ENCODE measurements at regions not wholly inside any gene's neighbourhood (a gene's known extent, or its start where the extent isn't known, plus 50 kb on each side); places are given as distances from the start of the nearest gene placed in this dataset.

- Mint-ChIP-seq H3K4me1 (no peaks in the 10 kb centered on the region), H3K27me3 (ENCODE audit: low read depth) (no peaks in the 10 kb centered on the region), H3K9me3 (no peaks in the 10 kb centered on the region), H3K4me3 (no peak overlapping the region), H3K27ac (no peak overlapping the region), H3K36me3 (no peaks in the 10 kb centered on the region)
- TF ChIP-seq CTCF (IDR thresholded peaks at IDR 0.05; ENCODE audit: unreplicated experiment), result no peak
- DNase-seq (ENCODE audit: low spot score in 2 of 2, unreplicated experiment in 2 of 2), result no peak
These were observed 480.8 kb upstream of the EPHA7 start for GRCh38 chr6:93900142-93900541.

GRCh38 chr6:93896081-93896480 is 476.7 kb upstream of the EPHA7 start:
- no peak overlapping the region for H3K27ac Mint-ChIP-seq

DNA sequence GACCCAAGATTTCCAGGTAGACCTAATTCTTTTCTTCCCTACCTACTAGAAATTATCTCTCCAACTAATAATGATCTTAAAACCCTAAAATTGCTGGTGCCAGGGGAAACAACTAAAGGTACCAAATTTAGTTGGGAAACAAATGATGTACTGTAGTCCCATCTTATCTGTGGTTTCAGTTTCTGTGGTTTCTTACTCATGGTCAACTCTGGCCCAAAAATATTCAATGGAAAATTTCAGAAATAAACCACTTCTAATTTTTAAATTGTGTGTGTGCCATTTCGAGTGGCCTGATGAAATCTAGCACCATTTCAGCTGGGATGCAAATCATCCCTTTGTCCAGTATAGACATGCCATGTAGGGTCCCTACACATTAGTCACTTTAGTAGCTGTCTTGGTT is 475.2 kb upstream of the EPHA7 start:
- no peaks in the 10 kb centered on the region for H3K27me3 Mint-ChIP-seq (ENCODE audit: low read depth)
- no peak overlapping the region for H3K4me3 Mint-ChIP-seq
- no peak for TF ChIP-seq CTCF (IDR thresholded peaks at IDR 0.05; ENCODE audit: unreplicated experiment)
- H3K9me3 Mint-ChIP-seq, result no peaks in the 10 kb centered on the region
- no peak overlapping the region for H3K27ac Mint-ChIP-seq
- H3K4me1 Mint-ChIP-seq, result no peaks in the 10 kb centered on the region
- no peak for DNase-seq (ENCODE audit: low spot score in 2 of 2, unreplicated experiment in 2 of 2)
- no peaks in the 10 kb centered on the region for H3K36me3 Mint-ChIP-seq

More at GRCh38 chr6:93896081-93896480, 476.7 kb upstream of the EPHA7 start:
- Mint-ChIP-seq H3K4me1 (no peaks in the 10 kb centered on the region), H3K27me3 (ENCODE audit: low read depth) (no peaks in the 10 kb centered on the region), H3K36me3 (no peaks in the 10 kb centered on the region), H3K9me3 (no peaks in the 10 kb centered on the region), H3K4me3 (no peak overlapping the region)
- no peak for TF ChIP-seq CTCF (IDR thresholded peaks at IDR 0.05; ENCODE audit: unreplicated experiment)
- DNase-seq (ENCODE audit: low spot score in 2 of 2, unreplicated experiment in 2 of 2), result no peak

- no peak for DNase-seq (ENCODE audit: low spot score in 2 of 2, unreplicated experiment in 2 of 2)
- Mint-ChIP-seq H3K9me3 (no peaks in the 10 kb centered on the region), H3K4me3 (no peak overlapping the region), H3K4me1 (no peaks in the 10 kb centered on the region), H3K27ac (no peak overlapping the region), H3K36me3 (no peaks in the 10 kb centered on the region), H3K27me3 (ENCODE audit: low read depth) (no peaks in the 10 kb centered on the region)
- no peak for TF ChIP-seq CTCF (IDR thresholded peaks at IDR 0.05; ENCODE audit: unreplicated experiment)
These were observed 470.4 kb upstream of the EPHA7 start for GRCh38 chr6:93889713-93890112.

DNA sequence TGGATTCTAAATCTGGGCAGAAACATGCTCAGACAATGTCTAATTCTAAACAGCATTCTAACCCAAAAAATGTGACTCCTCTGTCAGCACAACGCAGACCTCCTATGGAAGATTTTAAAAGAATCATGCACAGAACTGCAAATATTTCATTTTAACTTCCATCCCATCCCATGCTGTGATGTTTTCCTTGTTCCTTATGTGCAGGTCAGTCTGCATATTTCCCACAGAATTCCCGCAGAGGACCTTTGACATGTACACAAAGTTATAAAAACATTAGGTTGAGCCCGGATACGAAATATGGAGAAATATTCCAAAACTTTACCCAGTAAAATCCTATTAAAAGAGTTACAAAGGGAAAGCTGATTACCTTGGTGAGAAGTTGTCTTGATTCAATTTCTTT is 467.1 kb upstream of the EPHA7 start:
- H3K4me3 Mint-ChIP-seq, result no peak overlapping the region
- H3K9me3 Mint-ChIP-seq, result no peaks in the 10 kb centered on the region
- no peaks in the 10 kb centered on the region for H3K27me3 Mint-ChIP-seq (ENCODE audit: low read depth)
- H3K27ac Mint-ChIP-seq, result no peak overlapping the region
- no peak for DNase-seq (ENCODE audit: low spot score in 2 of 2, unreplicated experiment in 2 of 2)
- no peaks in the 10 kb centered on the region for H3K4me1 Mint-ChIP-seq
- TF ChIP-seq CTCF (IDR thresholded peaks at IDR 0.05; ENCODE audit: unreplicated experiment), result no peak
- no peaks in the 10 kb centered on the region for H3K36me3 Mint-ChIP-seq

- DNase-seq (ENCODE audit: low spot score in 2 of 2, unreplicated experiment in 2 of 2), result no peak
- TF ChIP-seq CTCF (IDR thresholded peaks at IDR 0.05; ENCODE audit: unreplicated experiment), result no peak
- H3K27ac Mint-ChIP-seq, result peak overlapping the region; percentile 61
- H3K4me3 Mint-ChIP-seq, result no peak overlapping the region
- H3K4me1 Mint-ChIP-seq, result peaks cover 3% of the 10 kb centered on the region
- H3K36me3 Mint-ChIP-seq, result no peaks in the 10 kb centered on the region
- no peaks in the 10 kb centered on the region for H3K27me3 Mint-ChIP-seq (ENCODE audit: low read depth)
- peaks cover 5% of the 10 kb centered on the region for H3K9me3 Mint-ChIP-seq
These were observed 440.6 kb upstream of the EPHA7 start for GRCh38 chr6:93859971-93860370.
